Ishikawa (cell line): ENCODE measurements at regions not wholly inside any gene's neighbourhood (a gene's known extent, or its start where the extent isn't known, plus 50 kb on each side); places are given as distances from the start of the nearest gene placed in this dataset.

Experiments
- CEBPB ChIP-seq: IDR thresholded peaks from 2 replicates; pipeline ENCODE4 v1.6.1; 2012
- CREB1 ChIP-seq: IDR thresholded peaks from 2 replicates; pipeline ENCODE4 v1.6.1; 2012; ENCODE audit warnings: low read depth
- EGR1 ChIP-seq: IDR thresholded peaks from 2 replicates; pipeline ENCODE4 v1.6.1; 2012
- EP300 ChIP-seq: IDR thresholded peaks from 2 replicates; pipeline ENCODE4 v1.6.1; 2012; ENCODE audit warnings: borderline replicate concordance
- FOXM1 ChIP-seq: IDR thresholded peaks from 2 replicates; pipeline ENCODE4 v1.6.1; 2012; ENCODE audit warnings: low read depth, borderline replicate concordance
- MAX ChIP-seq: IDR thresholded peaks from 2 replicates; pipeline ENCODE4 v1.6.1; 2012
- NFIC ChIP-seq: IDR thresholded peaks from 2 replicates; pipeline ENCODE4 v1.6.1; 2012
- RAD21 ChIP-seq: IDR thresholded peaks from 2 replicates; pipeline ENCODE4 v1.6.1; 2012; ENCODE audit warnings: low read depth
- REST ChIP-seq: IDR thresholded peaks from 2 replicates; pipeline ENCODE4 v1.6.1; 2012; ENCODE audit warnings: low read depth, mild to moderate bottlenecking
- TAF1 ChIP-seq: IDR thresholded peaks from 2 replicates; pipeline ENCODE4 v1.6.1; 2012; ENCODE audit warnings: low read depth, mild to moderate bottlenecking
- TCF12 ChIP-seq: IDR thresholded peaks from 2 replicates; pipeline ENCODE4 v1.6.1; 2012; ENCODE audit warnings: low read depth
- TEAD4 ChIP-seq: IDR thresholded peaks from 2 replicates; pipeline ENCODE4 v1.6.1; 2012
- USF1 ChIP-seq: IDR thresholded peaks from 2 replicates; pipeline ENCODE4 v1.6.1; 2012
- YY1 ChIP-seq: IDR thresholded peaks from 2 replicates; pipeline ENCODE4 v1.6.1; 2012; ENCODE audit warnings: low read depth
- ZBTB7A ChIP-seq: IDR thresholded peaks from 2 replicates; pipeline ENCODE4 v1.6.1; 2012; ENCODE audit warnings: low read depth

GRCh38 chr3:26480377-26480776 lies 142.2 kb upstream of the LRRC3B start:
- TF ChIP-seq YY1: no peak
- no peak for TF ChIP-seq TCF12
- no peak for TF ChIP-seq TEAD4
- TF ChIP-seq EP300: no peak
- no peak for TF ChIP-seq NFIC
- no peak for TF ChIP-seq EGR1
- no peak for TF ChIP-seq FOXM1

- TF ChIP-seq REST (no peak), FOXM1 (no peak), TCF12 (no peak), CREB1 (no peak)
These were observed 138.4 kb upstream of the LRRC3B start for GRCh38 chr3:26484140-26484539.

GRCh38 chr3:26498271-26498670 lies 124.3 kb upstream of the LRRC3B start:
- TF ChIP-seq TCF12 (no peak), TAF1 (no peak), YY1 (no peak), MAX (no peak), REST (no peak), NFIC (no peak), CEBPB (no peak), CREB1 (no peak), ZBTB7A (no peak), RAD21 (no peak)

- TF ChIP-seq EP300 (no peak), MAX (no peak), ZBTB7A (no peak), YY1 (no peak), TAF1 (no peak), RAD21 (no peak), TCF12 (no peak), TEAD4 (no peak), USF1 (no peak), EGR1 (no peak), CREB1 (no peak), CEBPB (no peak)
These were observed 117.2 kb upstream of the LRRC3B start for GRCh38 chr3:26505399-26505798.

- TF ChIP-seq NFIC (no peak), REST (no peak), ZBTB7A (no peak), EP300 (no peak), TAF1 (no peak)
These were observed 107.2 kb upstream of the LRRC3B start for GRCh38 chr3:26515351-26515750.

GRCh38 chr3:26521261-26521660 lies 101.3 kb upstream of the LRRC3B start:
- no peak for TF ChIP-seq EP300
- TF ChIP-seq REST: no peak
- TF ChIP-seq MAX: no peak
- no peak for TF ChIP-seq TAF1
- no peak for TF ChIP-seq EGR1
- TF ChIP-seq USF1: no peak
- TF ChIP-seq RAD21: no peak
